ENCODE measurements at regions not wholly inside any gene's neighbourhood (a gene's known extent, or its start where the extent isn't known, plus 50 kb on each side); places are given as distances from the start of the nearest gene placed in this dataset.

DNA sequence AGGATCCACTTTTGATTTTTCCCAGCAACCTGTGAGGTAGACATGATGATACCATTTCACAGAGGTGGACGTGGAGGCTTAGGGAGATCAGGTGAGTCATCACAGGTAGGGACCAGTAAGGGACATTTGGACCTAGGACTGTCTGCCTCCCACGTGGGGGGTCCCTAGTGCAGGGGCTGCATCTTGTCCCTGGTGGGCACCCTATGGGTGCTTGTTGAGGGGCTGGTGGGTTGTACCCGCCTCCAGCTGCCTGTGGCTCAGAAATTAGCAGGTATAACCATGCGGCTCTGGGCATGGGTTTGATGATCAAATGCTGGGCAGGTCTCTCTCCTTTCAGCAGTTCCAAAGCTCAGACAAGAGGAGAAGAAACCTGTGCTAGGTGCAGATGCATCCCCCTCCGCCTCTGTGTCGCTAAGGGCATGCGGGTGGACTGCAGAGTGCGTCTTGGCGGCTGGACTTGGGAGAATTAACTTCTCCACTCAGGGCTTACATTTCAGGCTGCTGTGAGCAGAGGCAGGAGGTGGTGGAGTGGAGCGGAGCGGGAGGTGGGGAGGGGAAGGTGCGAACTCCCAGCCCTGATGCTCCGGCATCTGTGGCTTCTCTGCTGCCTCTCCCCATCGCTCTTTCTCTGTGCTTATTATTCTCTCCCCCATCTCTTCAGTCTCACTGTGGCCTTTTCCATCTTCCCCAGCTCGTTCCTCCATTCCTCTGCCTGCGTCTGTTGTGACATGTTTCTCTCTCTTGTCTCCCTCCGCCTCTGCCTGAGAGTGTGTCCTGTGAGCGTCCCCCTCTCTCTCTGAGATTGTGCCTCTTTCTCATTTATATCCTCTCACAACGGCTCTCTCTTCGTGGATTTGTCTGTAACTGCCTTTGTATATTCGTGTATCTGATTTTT, 146.8 kb downstream of the PTPRU start (continued):
- no peak for TF ChIP-seq HOXD1 (CRISPR knock-in tag; IDR thresholded peaks at IDR 0.05)
- TF ChIP-seq, protein P1, sequence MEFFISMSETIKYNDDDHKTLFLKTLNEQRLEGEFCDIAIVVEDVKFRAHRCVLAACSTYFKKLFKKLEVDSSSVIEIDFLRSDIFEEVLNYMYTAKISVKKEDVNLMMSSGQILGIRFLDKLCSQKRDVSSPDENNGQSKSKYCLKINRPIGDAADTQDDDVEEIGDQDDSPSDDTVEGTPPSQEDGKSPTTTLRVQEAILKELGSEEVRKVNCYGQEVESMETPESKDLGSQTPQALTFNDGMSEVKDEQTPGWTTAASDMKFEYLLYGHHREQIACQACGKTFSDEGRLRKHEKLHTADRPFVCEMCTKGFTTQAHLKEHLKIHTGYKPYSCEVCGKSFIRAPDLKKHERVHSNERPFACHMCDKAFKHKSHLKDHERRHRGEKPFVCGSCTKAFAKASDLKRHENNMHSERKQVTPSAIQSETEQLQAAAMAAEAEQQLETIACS (CRISPR knock-in tag; IDR thresholded peaks at IDR 0.05), result no peak
- TF ChIP-seq ZBTB2 (CRISPR knock-in tag; IDR thresholded peaks at IDR 0.05; ENCODE audit: low read depth), result no peak

DNA sequence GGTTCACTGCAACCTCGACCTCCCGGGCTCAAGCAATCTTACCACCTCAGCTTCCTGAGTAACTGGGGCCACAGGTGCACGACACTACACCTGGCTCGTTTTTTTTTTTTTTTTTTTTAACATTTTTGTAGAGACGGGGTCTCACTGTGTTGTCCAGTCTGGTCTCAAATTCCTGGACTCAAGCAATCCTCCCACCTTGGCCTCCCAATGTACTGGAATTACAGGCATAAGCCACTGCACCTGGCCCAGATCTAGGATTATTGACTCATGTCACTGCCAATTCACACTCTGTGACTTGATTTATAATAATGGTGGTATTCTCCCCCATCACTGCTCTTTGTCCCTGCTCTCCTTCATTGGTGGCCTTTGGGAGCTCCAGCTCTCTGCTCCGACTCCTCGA, 145.1 kb downstream of the PTPRU start:
- in situ Hi-C loops (cut with HindIII; ENCODE audit: extremely low pct_ligation_motif_present, low pct_unique_long_range_greater_than_20kb), result loop anchor here (25.0 kb wide), 1 partner anchor 706 kb away; no protein-coding TSS in a partner anchor
- POLR2A ChIA-PET, result no interaction called here
- no TSS peak for BruUV-seq (replicated peaks)
- Histone ChIP-seq H3K79me2 (ENCODE audit: insufficient read depth, low read length) (no peaks in the 10 kb centered on the region), H2AFZ (ENCODE audit: low read length) (no peak overlapping the region), H4K20me1 (ENCODE audit: insufficient read depth, low read length) (no peaks in the 10 kb centered on the region), H3K27me3 (ENCODE audit: control insufficient read depth in 1 of 2, insufficient read depth in 2 of 2, low read length in 2 of 2) (peaks cover 1 to 5% of the 10 kb centered on the region in 2 experiments; a peak in 2 of 5 replicates), H3K4me2 (ENCODE audit: low read depth, low read length) (no peak overlapping the region), H3K4me1 (ENCODE audit: insufficient read depth, low read length) (no peaks in the 10 kb centered on the region), H3K36me3 (replicated peaks in 1 of 2; ENCODE audit: control insufficient read depth in 1 of 2, insufficient read depth in 2 of 2, low read length in 2 of 2) (no peaks in the 10 kb centered on the region), H3K4me3 (replicated peaks in 1 of 3; ENCODE audit: insufficient read depth in 1 of 3, low read depth in 2 of 3, low read length in 3 of 3) (no peak overlapping the region), H3K9me3 (ENCODE audit: low read length) (peaks cover 26% of the 10 kb centered on the region), H3K27ac (ENCODE audit: extremely low read length, insufficient read depth, low read length) (no peak overlapping the region), H3K9ac (ENCODE audit: insufficient read depth, low read depth, low read length) (no peak overlapping the region)
- FAIRE-seq, result no peak
- CTCF ChIA-PET (ENCODE audit: low intra/inter-chr PET ratio, low total read pairs), result no interaction called here
- no peak for DNase-seq (ENCODE audit: low spot score)
- WGBS (ENCODE audit: low lambda C conversion rate), result 28% methylated on average over 7 of the region's 7 CpGs
- intact Hi-C loops (cut with micrococcal nuclease; ENCODE audit: unreplicated experiment), result no loop called here
- no peak for ATAC-seq
- TF ChIP-seq, protein P2, sequence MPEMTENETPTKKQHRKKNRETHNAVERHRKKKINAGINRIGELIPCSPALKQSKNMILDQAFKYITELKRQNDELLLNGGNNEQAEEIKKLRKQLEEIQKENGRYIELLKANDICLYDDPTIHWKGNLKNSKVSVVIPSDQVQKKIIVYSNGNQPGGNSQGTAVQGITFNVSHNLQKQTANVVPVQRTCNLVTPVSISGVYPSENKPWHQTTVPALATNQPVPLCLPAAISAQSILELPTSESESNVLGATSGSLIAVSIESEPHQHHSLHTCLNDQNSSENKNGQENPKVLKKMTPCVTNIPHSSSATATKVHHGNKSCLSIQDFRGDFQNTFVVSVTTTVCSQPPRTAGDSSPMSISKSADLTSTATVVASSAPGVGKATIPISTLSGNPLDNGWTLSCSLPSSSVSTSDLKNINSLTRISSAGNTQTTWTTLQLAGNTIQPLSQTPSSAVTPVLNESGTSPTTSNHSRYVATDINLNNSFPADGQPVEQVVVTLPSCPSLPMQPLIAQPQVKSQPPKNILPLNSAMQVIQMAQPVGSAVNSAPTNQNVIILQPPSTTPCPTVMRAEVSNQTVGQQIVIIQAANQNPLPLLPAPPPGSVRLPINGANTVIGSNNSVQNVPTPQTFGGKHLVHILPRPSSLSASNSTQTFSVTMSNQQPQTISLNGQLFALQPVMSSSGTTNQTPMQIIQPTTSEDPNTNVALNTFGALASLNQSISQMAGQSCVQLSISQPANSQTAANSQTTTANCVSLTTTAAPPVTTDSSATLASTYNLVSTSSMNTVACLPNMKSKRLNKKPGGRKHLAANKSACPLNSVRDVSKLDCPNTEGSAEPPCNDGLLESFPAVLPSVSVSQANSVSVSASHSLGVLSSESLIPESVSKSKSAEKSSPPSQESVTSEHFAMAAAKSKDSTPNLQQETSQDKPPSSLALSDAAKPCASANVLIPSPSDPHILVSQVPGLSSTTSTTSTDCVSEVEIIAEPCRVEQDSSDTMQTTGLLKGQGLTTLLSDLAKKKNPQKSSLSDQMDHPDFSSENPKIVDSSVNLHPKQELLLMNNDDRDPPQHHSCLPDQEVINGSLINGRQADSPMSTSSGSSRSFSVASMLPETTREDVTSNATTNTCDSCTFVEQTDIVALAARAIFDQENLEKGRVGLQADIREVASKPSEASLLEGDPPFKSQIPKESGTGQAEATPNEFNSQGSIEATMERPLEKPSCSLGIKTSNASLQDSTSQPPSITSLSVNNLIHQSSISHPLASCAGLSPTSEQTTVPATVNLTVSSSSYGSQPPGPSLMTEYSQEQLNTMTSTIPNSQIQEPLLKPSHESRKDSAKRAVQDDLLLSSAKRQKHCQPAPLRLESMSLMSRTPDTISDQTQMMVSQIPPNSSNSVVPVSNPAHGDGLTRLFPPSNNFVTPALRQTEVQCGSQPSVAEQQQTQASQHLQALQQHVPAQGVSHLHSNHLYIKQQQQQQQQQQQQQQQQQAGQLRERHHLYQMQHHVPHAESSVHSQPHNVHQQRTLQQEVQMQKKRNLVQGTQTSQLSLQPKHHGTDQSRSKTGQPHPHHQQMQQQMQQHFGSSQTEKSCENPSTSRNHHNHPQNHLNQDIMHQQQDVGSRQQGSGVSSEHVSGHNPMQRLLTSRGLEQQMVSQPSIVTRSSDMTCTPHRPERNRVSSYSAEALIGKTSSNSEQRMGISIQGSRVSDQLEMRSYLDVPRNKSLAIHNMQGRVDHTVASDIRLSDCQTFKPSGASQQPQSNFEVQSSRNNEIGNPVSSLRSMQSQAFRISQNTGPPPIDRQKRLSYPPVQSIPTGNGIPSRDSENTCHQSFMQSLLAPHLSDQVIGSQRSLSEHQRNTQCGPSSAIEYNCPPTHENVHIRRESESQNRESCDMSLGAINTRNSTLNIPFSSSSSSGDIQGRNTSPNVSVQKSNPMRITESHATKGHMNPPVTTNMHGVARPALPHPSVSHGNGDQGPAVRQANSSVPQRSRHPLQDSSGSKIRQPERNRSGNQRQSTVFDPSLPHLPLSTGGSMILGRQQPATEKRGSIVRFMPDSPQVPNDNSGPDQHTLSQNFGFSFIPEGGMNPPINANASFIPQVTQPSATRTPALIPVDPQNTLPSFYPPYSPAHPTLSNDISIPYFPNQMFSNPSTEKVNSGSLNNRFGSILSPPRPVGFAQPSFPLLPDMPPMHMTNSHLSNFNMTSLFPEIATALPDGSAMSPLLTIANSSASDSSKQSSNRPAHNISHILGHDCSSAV (CRISPR knock-in tag; IDR thresholded peaks at IDR 0.05; ENCODE audit: borderline replicate concordance), result no peak
- no peak for TF ChIP-seq ZNF501 (CRISPR knock-in tag; IDR thresholded peaks at IDR 0.05)
- no peak for TF ChIP-seq SETDB1 (CRISPR knock-in tag; IDR thresholded peaks at IDR 0.05; ENCODE audit: borderline replicate concordance)
- no peak for TF ChIP-seq KAT7 (CRISPR knock-in tag; IDR thresholded peaks at IDR 0.05; ENCODE audit: borderline replicate concordance)
- no peak for TF ChIP-seq NFIC (IDR thresholded peaks at IDR 0.05; ENCODE audit: low read length)
- TF ChIP-seq, protein P3, sequence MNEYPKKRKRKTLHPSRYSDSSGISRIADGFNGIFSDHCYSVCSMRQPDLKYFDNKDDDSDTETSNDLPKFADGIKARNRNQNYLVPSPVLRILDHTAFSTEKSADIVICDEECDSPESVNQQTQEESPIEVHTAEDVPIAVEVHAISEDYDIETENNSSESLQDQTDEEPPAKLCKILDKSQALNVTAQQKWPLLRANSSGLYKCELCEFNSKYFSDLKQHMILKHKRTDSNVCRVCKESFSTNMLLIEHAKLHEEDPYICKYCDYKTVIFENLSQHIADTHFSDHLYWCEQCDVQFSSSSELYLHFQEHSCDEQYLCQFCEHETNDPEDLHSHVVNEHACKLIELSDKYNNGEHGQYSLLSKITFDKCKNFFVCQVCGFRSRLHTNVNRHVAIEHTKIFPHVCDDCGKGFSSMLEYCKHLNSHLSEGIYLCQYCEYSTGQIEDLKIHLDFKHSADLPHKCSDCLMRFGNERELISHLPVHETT (CRISPR knock-in tag; conservative IDR thresholded peaks at IDR 0.05), result no peak
